ENCODE measurements at regions not wholly inside any gene's neighbourhood (a gene's known extent, or its start where the extent isn't known, plus 50 kb on each side); places are given as distances from the start of the nearest gene placed in this dataset.

DNA sequence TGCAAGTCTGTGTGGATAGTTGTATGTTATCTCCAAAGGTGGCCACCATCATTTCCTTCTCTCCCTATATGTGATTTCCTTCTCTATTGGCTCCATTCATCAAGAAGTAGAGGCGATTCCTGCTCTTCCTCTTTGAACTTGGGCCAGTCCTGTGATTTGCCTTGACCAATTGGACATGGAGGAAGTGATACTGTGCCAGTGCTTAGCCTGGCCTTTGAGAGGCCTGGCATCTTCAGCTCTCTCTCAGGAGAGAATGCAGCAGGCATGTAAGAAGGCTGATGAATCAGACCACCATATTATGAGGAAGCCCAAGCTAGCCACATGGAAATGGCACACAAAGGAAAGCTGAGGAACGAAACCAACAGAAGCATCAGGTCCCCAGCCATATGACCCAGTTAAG, 195.0 kb upstream of the SVIL start:
- in situ Hi-C loops (cut with MboI; ENCODE audit: low pct_ligation_motif_present in 1 of 4, low pct_unique_long_range_greater_than_20kb in 1 of 4, low sequenced_read_pairs in 3 of 4), result no loop called here
- intact Hi-C loops (cut with DNase I; ENCODE audit: low total_unique reads), result loop anchor here (5.0 kb wide), 1 partner anchor 848 kb away; no protein-coding TSS in a partner anchor
- H3K4me3 ChIP-seq, result no peak overlapping the region
- H3K36me3 ChIP-seq, result no peaks in the 10 kb centered on the region
- H3K4me1 ChIP-seq, result no peaks in the 10 kb centered on the region
- no peaks in the 10 kb centered on the region for H3K27me3 ChIP-seq
- TF ChIP-seq EP300 (IDR thresholded peaks at IDR 0.05; ENCODE audit: low read depth), result no peak
- TF ChIP-seq POLR2AphosphoS5 (IDR thresholded peaks at IDR 0.05), result no peak
- no peak for TF ChIP-seq CTCF (IDR thresholded peaks at IDR 0.05)
- no peak for TF ChIP-seq POLR2A (IDR thresholded peaks at IDR 0.05)
- 81% methylated on average over 2 of the region's 2 CpGs; no CpG with 5 or more reads in 1 of the 2 donors for WGBS, 2 donors (ENCODE audit: low coverage in 1 of 2)
- no peaks in the 10 kb centered on the region for H3K9me3 ChIP-seq
- peak overlapping the region; percentile 34 to 73 (median 66) for H3K27ac ChIP-seq
- no peak for DNase-seq

- intact Hi-C loops (cut with DNase I; ENCODE audit: low total_unique reads), result no loop called here
- TF ChIP-seq CTCF (IDR thresholded peaks at IDR 0.05) (no peak), POLR2A (IDR thresholded peaks at IDR 0.05) (no peak), EP300 (IDR thresholded peaks at IDR 0.05; ENCODE audit: low read depth) (no peak), POLR2AphosphoS5 (IDR thresholded peaks at IDR 0.05) (no peak)
- Histone ChIP-seq H3K4me1 (no peaks in the 10 kb centered on the region), H3K27me3 (no peaks in the 10 kb centered on the region), H3K4me3 (no peak overlapping the region), H3K36me3 (no peaks in the 10 kb centered on the region), H3K9me3 (no peaks in the 10 kb centered on the region), H3K27ac (peak overlapping the region; percentile 43 to 73 (median 66))
- WGBS, 2 donors (ENCODE audit: low coverage in 1 of 2), result 84 to 100% methylated on average over 1 to 3 of the region's 3 CpGs
- in situ Hi-C loops (cut with MboI; ENCODE audit: low pct_ligation_motif_present in 1 of 4, low pct_unique_long_range_greater_than_20kb in 1 of 4, low sequenced_read_pairs in 3 of 4), result no loop called here
- no peak for DNase-seq
Observed at GRCh38 chr10:29828956-29829355, 194.2 kb upstream of the SVIL start.

GRCh38 chr10:29828440-29828894, 193.7 kb upstream of the SVIL start:
- H3K36me3 ChIP-seq, result no peaks in the 10 kb centered on the region
- no peaks in the 10 kb centered on the region for H3K9me3 ChIP-seq
- intact Hi-C loops (cut with DNase I; ENCODE audit: low total_unique reads) (no loop called here), in situ Hi-C loops (cut with MboI; ENCODE audit: low pct_ligation_motif_present in 1 of 4, low pct_unique_long_range_greater_than_20kb in 1 of 4, low sequenced_read_pairs in 3 of 4) (no loop called here)
- H3K4me1 ChIP-seq, result no peaks in the 10 kb centered on the region
- no peaks in the 10 kb centered on the region for H3K27me3 ChIP-seq
- H3K4me3 ChIP-seq, result no peak overlapping the region
- 80 to 89% methylated on average over 4 of the region's 4 CpGs for WGBS, 2 donors (ENCODE audit: low coverage in 1 of 2)
- H3K27ac ChIP-seq, result peak overlapping the region; percentile 43 to 73 (median 66)
- TF ChIP-seq POLR2AphosphoS5 (IDR thresholded peaks at IDR 0.05) (no peak), EP300 (IDR thresholded peaks at IDR 0.05; ENCODE audit: low read depth) (no peak), POLR2A (IDR thresholded peaks at IDR 0.05) (no peak), CTCF (IDR thresholded peaks at IDR 0.05) (no peak)
- DNase-seq, result no peak

DNA sequence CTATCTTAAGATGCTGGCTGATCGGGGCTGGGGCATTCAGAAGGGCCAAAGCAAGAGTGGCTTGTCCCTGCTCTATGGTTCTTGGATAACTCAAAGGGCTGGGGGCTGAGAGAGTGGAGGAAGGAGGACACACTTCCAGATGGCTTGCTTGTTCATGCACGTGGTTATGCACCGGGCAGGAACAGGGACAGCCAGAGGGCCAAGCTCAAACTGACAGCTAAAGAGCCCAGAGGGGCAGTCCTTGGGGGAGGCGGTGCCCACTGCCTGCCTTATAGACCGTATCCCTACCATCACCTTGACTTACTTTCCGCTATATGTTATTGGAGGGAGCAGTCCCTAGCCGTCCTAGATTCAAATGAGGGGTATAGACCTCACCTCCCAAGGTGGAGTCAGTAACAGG, 192.7 kb upstream of the SVIL start:
- no peak overlapping the region for H3K27ac ChIP-seq
- H3K4me3 ChIP-seq, result no peak overlapping the region
- in situ Hi-C loops (cut with MboI; ENCODE audit: low pct_ligation_motif_present in 1 of 4, low pct_unique_long_range_greater_than_20kb in 1 of 4, low sequenced_read_pairs in 3 of 4), result no loop called here
- H3K27me3 ChIP-seq, result no peaks in the 10 kb centered on the region
- TF ChIP-seq EP300 (IDR thresholded peaks at IDR 0.05; ENCODE audit: low read depth) (no peak), CTCF (IDR thresholded peaks at IDR 0.05) (no peak), POLR2AphosphoS5 (IDR thresholded peaks at IDR 0.05) (no peak), POLR2A (IDR thresholded peaks at IDR 0.05) (no peak)
- no peaks in the 10 kb centered on the region for H3K4me1 ChIP-seq
- intact Hi-C loops (cut with DNase I; ENCODE audit: low total_unique reads), result no loop called here
- no peaks in the 10 kb centered on the region for H3K36me3 ChIP-seq
- WGBS, 2 donors (ENCODE audit: low coverage in 1 of 2), result 93% methylated on average over 7 of the region's 7 CpGs; no CpG with 5 or more reads in 1 of the 2 donors
- H3K9me3 ChIP-seq, result no peaks in the 10 kb centered on the region
- DNase-seq, result no peak
